Progenitor cell of endocrine pancreas (in vitro differentiated cells): ENCODE measurements at regions not wholly inside any gene's neighbourhood (a gene's known extent, or its start where the extent isn't known, plus 50 kb on each side); places are given as distances from the start of the nearest gene placed in this dataset.

Experiments
- DNase-seq: peaks from one replicate; pipeline ENCODE4 v3.0.0; 2021; ENCODE audit warnings: low spot score; ENCODE audit not compliant: unreplicated experiment
- H3K27ac Mint-ChIP-seq: 2 replicates; pipeline ENCODE4 v1.8.0; 2021; ENCODE audit warnings: mild to moderate bottlenecking, moderate library complexity, mixed read lengths
- H3K27me3 Mint-ChIP-seq: 2 replicates; pipeline ENCODE4 v1.8.0; 2021; ENCODE audit warnings: mixed read lengths
- H3K36me3 Mint-ChIP-seq: 2 replicates; pipeline ENCODE4 v1.8.0; 2022; ENCODE audit warnings: mixed read lengths; ENCODE audit not compliant: insufficient read depth
- H3K4me1 Mint-ChIP-seq: 2 replicates; pipeline ENCODE4 v1.8.0; 2021; ENCODE audit warnings: low read depth, mixed read lengths
- H3K4me3 Mint-ChIP-seq: 2 replicates; pipeline ENCODE4 v1.8.0; 2021; ENCODE audit warnings: low read depth, mild to moderate bottlenecking, moderate library complexity, mixed read lengths
- H3K9me3 Mint-ChIP-seq: 2 replicates; pipeline ENCODE4 v1.8.0; 2021; ENCODE audit warnings: low read depth, mixed read lengths
- TF ChIP-seq, protein P1 (sequence below): fragments of 200-600 bp; sonication (generic); IDR thresholded peaks from one replicate; pipeline ENCODE4 v1.5.0; 2021; ENCODE audit warnings: antibody characterized with exemption, mild to moderate bottlenecking; ENCODE audit not compliant: unreplicated experiment

DNA sequence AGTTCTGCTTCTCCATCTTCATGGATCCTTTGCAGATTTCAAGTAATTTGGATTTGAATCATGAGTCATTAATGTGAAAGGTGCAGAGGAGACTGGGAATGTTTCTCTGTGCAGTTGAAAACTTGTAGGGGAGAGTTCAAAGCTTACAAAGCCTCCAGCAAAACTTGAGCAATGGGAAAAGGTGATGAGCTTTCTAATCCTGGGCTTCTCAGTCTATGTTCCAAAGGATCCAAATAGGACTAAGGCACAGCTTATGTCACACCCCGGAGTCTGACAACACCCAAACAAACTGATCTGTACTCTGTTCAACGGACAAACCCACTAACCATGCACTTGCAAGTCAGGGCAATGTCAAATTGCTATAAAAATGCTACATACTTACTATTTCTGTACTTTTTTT, 134.8 kb downstream of the DUSP6 start:
- H3K36me3 Mint-ChIP-seq = no peaks in the 10 kb centered on the region
- DNase-seq = no peak
- TF ChIP-seq, protein P1, sequence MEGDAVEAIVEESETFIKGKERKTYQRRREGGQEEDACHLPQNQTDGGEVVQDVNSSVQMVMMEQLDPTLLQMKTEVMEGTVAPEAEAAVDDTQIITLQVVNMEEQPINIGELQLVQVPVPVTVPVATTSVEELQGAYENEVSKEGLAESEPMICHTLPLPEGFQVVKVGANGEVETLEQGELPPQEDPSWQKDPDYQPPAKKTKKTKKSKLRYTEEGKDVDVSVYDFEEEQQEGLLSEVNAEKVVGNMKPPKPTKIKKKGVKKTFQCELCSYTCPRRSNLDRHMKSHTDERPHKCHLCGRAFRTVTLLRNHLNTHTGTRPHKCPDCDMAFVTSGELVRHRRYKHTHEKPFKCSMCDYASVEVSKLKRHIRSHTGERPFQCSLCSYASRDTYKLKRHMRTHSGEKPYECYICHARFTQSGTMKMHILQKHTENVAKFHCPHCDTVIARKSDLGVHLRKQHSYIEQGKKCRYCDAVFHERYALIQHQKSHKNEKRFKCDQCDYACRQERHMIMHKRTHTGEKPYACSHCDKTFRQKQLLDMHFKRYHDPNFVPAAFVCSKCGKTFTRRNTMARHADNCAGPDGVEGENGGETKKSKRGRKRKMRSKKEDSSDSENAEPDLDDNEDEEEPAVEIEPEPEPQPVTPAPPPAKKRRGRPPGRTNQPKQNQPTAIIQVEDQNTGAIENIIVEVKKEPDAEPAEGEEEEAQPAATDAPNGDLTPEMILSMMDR = no peak
- no peak overlapping the region for H3K4me3 Mint-ChIP-seq
- peaks cover 13% of the 10 kb centered on the region for H3K4me1 Mint-ChIP-seq
- no peaks in the 10 kb centered on the region for H3K27me3 Mint-ChIP-seq
- H3K27ac Mint-ChIP-seq = no peak overlapping the region
- H3K9me3 Mint-ChIP-seq = peaks cover 13% of the 10 kb centered on the region

DNA sequence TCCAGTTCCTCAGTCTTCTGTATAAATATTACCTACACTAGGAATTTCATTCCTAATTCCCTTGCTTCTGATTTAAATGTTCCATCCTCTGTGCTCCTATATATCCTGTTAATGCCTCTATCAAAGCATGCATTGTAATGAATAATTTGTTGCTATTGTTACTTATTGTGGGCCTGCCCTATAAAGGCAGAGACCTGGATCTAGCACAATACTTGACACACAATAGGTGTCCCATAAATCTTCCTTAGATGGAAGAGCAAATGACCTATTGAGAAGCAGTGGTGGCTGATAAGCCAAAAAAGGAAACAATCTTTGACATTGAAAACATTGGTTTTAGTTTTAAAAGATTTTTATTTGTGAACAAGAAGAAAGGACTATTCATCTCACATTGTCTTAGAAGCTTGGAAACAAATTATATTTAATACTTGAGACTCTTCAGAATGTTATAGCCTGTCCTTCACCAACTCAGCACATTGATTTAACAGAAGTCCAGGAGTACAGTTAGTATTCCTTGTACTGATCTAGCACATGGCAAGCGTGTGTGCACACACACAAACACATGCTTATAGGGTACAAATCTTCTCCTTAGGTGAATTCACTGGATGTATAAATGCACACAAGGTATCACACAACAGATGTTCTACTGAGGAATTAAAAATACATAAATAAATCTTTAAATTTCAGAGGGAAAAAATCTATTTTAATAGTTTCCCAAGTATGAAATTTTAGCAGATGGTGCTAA, 135.9 kb downstream of the DUSP6 start:
- Mint-ChIP-seq H3K4me1 (peaks cover 16% of the 10 kb centered on the region), H3K9me3 (peaks cover 9% of the 10 kb centered on the region), H3K27me3 (no peaks in the 10 kb centered on the region), H3K36me3 (no peaks in the 10 kb centered on the region), H3K27ac (no peak overlapping the region), H3K4me3 (no peak overlapping the region)
- TF ChIP-seq, protein P1 = no peak
- DNase-seq = no peak

DNA sequence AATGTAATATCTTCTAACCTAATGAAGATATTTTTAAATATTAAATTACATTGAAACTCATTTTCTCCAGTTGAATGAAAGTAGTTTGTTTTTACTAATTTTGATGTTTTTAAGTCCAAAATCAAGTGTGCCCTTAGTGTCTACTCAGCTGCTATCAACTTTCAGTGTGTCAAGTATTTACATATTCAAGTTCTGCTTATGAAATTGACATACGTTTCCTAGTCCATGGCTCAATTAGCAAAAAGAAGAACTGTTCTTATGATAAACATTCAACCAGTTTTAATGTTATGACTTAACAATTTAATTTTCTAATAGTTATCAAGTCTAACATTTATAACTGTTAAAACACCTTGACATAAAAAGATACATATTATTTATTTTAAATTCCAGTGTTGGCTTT, 137.1 kb downstream of the DUSP6 start:
- Mint-ChIP-seq H3K27ac (no peak overlapping the region), H3K4me1 (peaks cover 18% of the 10 kb centered on the region), H3K4me3 (no peak overlapping the region), H3K9me3 (no peaks in the 10 kb centered on the region), H3K27me3 (no peaks in the 10 kb centered on the region), H3K36me3 (no peaks in the 10 kb centered on the region)
- no peak for DNase-seq
- TF ChIP-seq, protein P1 = no peak

DNA sequence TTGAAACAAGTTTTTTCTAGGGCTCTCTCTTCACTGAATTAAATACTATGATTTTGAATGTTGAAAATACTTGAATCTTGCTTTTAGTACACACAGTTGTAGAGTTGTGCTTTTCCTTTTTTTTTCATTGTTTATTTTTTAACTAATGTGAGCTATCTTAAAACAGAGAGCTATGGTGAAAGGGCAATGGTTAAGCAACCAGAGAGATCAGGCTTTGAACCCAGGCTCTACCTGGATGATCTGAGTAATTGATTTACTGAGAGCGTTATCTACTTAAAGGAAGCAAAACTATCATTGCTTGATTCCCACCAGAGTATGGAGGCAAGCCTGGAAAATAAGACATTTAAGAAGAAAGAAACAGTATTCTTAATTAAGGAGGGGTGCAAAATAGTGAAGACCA, 138.6 kb downstream of the DUSP6 start:
- TF ChIP-seq, protein P1 = no peak
- H3K9me3 Mint-ChIP-seq = no peaks in the 10 kb centered on the region
- no peaks in the 10 kb centered on the region for H3K27me3 Mint-ChIP-seq
- H3K4me1 Mint-ChIP-seq = peaks cover 28% of the 10 kb centered on the region
- no peaks in the 10 kb centered on the region for H3K36me3 Mint-ChIP-seq
- no peak for DNase-seq
- no peak overlapping the region for H3K4me3 Mint-ChIP-seq
- no peak overlapping the region for H3K27ac Mint-ChIP-seq

DNA sequence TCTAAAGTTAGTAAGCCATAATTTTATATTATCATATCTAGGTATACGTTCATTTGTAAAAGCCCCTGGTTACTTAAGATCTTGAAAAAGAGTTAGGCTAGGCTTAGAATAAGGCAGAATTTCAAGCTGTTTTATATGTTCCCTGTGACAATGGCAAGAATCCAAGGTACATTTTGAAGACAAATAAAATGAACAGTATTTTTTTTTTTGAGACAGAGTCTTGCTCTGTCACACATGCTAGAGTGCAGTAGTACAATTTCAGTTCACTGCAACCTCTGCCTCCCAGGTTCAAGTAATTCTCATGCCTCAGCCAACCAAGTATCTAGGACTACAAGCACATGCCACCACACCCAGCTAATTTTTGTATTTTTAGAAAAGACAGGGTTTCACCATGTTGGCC, 139.2 kb downstream of the DUSP6 start:
- no peak for DNase-seq
- Mint-ChIP-seq H3K27me3 (no peaks in the 10 kb centered on the region), H3K9me3 (no peaks in the 10 kb centered on the region), H3K4me1 (peaks cover 31% of the 10 kb centered on the region), H3K36me3 (no peaks in the 10 kb centered on the region), H3K4me3 (no peak overlapping the region), H3K27ac (no peak overlapping the region)
- TF ChIP-seq, protein P1 = no peak
